NOMO-1 treated with dmso at 0.1 percent for 144 hours (cell line): ENCODE measurements at regions not wholly inside any gene's neighbourhood (a gene's known extent, or its start where the extent isn't known, plus 50 kb on each side); places are given as distances from the start of the nearest gene placed in this dataset.
"Not testable (repeated sequence)": the region's sequence is repeated elsewhere in the genome, so short reads cannot be mapped to it uniquely, and the experiment has no call there.

Experiments used
- DNase-seq: peaks from one replicate; lab custom pipeline; 2025; ENCODE audit not compliant: unreplicated experiment; lab: John Stamatoyannopoulos, UW

DNA sequence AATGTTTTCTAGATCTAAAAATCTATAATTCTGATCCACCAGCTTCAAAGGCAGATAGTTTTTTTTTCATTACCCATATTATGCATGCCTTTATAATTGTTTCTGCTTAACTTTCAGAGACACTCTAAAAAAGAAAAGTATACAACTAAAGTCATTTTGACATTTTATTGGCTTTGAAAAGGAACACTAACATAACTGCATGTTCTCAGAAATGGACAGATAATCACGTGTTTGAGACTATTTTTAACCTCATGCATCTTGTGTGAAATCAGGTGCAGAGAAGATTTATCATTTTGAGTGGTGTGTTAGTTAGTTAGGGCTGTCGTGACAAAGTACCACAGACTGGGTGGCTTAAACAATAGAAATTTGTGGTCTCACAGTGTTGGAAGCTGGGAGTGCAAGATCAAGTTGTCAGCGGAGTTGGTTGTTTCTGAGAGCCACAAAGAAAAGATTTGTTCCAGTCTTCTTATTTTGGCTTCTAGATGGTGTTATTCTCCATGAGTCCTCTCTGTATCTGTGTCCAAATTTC, 841.4 kb upstream of the LRATD1 start:
- no peak for DNase-seq

DNA sequence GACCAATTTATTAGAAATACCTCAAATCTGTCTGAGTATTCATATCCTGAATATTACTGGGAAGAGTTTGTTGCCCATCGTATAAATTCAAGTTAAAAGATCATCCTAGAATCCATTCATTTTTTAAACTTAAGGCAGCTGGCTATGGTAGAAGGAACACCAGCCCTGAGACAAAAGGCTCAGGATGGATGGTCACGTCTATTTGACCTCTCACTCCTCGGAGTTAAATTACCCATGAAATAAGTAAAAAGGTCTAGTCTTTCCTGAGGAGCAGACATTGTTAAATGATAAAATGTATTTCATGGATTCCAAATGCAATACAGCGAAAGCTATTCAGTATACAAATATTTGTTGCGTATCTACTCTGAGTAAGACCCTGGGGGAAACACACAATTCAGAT, 826.0 kb upstream of the LRATD1 start:
- DNase-seq, result no peak

DNA sequence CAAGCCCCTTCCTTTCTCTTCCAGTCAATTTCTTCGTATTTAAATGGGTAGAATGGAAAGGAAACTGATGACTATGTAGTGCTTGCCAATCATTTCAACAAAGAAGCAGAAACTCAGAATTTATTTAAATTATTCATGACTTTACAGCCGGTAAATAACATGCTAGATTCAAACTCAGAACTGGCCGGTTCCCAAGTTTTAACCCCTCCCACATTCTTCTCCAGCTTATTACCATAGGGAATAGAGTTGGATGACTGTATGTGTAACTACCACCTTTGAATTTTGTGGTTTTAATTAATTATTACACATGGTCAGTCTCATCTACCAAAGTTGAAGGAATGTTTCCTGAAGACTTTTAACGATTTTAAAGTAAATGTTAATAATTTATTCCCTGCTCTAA, 819.3 kb upstream of the LRATD1 start:
- no peak for DNase-seq

DNA sequence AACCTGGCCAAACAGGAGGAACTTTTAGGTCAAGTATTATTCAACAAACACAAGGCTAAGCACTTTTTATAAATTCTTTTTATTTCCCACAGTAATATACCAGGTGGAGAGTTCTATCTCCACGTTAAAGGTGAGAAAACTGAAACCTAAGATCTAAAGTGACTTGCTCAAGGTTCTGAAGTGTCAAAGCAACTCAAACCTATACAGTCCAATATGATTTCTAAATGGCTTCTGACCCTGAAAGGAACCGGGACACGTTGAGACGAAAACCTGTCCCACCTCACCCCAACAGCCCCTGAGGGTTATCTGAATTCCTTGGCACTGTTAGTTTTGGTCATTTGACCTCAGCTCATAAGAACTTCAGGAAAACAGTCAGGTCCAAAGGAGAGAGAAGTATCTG, 814.5 kb upstream of the LRATD1 start:
- DNase-seq, result no peak

DNA sequence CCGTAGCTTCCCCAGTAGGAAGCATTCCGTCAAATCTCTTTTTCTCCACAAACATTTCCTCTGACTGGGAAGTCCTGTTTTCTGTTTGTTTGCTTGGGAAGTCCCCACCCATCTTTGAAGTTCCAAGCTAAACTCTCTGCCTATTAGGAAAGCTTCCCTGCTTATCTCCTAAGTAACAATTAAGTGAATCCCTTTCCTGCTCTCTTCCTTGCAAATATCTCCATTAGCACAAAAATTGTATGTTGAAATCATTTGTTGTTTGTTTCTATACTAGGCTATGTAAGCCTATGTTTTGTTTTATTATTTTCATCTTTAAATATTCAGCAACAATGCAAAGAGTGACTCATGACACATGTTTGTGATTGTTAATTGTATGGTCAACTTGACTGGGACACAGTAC, 812.6 kb upstream of the LRATD1 start:
- no peak for DNase-seq

DNA sequence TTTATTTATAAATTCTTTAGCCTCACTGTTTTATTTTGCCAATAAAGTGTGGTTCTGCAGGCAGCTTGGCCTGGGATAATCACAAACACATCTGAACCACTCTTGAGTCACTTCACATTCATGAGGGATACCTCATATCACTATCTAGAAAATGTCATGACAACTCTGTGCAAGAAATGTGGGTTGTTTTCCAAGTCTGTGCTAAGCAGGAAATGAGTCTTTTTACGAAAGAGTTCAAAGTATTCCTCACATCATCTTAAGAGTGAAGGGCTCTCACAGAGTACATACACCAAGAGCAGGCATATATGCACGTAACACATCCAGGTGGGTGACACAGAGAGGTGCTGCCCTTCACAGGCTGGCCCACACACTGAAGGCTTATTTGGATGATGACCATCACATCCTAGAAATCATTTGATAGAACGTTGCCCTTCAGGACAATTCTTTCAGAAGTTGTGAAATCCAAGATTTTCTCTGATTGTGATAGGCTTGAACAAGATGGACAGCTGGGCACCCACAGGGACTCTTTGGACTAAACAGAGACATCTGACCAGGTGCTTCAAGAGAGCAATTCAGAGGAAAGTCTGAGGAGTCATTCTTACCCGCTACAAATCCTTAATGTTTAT, 811.1 kb upstream of the LRATD1 start:
- DNase-seq, result no peak

DNA sequence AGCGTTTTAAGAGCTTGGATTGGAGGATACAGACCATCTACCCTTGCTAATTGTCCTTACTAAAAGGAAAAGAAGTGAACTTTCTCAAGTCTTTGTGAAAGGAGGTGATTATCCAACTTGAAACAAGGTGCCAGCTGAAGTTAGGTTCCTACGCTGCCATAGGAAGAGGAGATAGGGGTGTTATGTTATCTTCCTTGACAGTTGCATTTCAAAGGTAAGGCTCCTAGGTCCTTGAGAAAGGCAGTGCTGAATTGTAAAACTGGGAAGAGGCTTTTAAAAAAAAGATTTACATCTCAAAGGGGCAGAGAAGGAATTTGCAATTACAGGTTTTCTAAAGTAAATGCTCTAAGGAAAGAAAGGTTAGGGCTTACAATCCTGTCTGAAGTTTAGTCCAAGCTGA, 810.2 kb upstream of the LRATD1 start:
- DNase-seq, result no peak

DNA sequence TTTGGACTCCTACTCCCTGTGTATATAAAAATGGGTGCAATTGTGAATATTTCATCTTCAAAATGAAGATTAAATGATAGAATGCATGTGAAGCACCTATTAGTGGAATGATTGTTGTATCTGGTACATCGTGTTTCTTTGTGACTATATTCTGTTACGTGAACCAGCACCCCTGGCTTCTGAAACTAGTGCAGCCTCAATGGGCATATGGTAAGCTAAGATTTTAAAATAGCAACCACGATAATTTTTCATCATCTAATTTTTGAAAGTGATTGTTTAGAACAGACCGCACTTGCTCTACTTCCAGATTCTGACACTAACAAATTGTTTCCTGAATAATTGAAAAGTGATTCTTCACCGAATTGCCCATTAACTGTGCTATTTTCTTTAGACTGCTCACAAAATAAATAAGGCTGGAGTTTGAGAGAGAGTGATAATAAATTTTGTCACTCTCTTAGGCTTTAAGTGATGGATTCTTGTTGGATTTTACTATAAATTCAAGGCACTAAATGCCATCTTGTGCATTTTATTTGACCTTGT, 806.1 kb upstream of the LRATD1 start:
- DNase-seq, result no peak

DNA sequence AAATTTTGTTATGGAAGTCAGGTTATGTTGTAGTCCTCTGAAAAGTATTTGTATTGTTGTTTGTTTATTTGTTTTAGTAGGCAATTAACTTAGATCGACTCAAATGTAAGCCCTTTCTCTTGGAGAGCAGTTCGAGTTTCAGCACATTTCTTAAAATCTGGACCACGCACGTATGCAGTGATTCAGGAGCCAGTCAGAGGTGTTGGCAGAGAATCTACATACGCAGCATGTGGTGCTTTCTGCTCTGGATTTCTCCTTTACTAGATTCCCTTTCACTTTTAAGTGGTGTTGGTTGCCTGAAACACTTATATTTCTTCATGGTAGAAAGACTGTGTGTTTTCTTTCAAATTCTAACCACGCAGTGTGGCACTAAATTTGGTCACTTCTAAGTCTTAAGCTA, 773.9 kb upstream of the LRATD1 start:
- DNase-seq, result no peak

DNA sequence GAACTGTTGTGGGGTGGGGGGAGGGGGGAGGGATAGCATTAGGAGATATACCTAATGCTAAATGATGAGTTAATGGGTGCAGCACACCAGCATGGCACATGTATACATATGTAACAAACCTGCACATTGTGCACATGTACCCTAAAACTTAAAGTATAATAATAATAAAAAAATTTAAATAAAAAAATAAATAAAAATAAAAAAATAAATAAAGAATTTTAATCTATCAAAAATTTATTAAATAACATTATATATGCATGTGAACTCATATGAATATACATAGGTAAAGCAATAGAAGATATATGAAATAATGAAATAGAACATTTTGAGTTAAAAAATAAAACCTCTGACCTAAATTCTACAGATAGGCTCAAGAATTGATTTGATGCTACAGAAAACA, 764.2 kb upstream of the LRATD1 start:
- not testable (repeated sequence) for DNase-seq

DNA sequence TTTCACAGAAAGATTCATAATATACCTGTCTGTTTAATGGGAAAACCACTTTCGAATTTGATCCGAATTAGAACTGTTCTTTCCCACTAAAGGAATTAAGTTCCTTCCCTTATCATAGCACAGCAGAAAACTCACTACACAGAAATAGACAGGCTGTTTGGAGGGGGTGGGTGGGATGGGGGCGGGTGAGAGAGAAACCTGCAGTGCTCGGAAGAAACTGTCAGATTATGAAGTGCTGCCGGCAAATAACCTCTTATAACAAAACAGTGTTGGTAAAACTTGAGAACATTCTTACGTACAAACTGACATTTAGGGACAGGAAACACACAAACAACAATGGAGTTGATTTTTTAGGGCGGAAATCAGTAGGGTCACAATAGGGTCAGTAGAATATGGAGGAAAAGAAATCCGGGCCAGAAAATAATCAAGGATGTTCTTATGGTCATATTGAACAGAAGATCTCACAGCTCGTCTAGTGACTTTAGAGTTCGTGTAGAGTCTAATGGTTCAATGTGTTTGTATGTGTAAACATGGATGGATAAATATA, 756.0 kb upstream of the LRATD1 start:
- DNase-seq, result no peak

DNA sequence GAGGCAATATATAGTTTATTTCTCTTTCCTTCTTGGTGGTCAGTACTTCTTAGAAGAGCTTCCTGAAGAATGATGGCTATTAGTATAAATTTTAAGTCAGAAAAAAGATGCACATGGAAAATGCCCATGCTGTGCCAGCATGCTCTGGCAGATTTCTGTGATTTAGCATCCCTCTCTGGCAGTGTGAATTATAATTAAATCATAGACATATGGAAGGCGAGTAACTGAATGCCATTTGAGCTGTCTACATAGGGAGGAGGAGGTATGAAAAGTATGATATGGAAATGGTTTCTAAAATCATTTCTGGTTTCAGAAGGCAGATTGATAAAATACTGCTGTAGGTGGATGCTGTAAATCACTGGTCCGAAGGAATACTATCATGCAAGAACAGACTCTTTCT, 754.9 kb upstream of the LRATD1 start:
- DNase-seq, result no peak

DNA sequence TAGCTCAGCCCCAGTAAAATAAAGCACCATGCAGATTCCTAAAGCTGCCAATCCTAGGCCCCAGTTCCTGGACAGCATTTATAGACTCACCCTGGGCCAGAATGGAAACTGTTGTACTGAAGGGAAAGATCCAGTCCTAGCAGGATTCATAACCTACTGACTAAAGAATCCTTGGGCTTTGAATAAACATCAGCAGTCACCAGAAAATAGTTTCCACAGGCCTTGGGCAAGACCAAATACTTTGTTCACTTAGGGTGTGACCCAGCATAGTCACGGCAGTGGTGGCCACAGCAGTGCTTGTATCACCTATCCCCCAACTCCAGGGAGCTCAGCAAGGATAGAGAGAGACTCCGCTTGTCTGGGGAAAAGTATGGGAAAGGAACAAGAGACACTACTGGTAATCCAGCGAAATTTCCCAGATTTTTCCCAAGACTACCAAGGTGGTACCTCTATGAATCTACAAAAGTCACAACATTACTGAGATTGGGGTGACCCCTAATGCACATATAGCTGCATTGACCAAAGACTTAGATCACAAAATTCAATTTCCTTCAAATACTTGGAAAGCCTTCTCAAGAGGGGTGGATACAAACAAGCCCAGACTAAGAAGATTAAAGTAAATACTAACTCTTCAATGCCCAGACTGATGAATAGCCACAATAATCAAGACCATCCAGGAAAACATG, 748.1 kb upstream of the LRATD1 start:
- no peak for DNase-seq

DNA sequence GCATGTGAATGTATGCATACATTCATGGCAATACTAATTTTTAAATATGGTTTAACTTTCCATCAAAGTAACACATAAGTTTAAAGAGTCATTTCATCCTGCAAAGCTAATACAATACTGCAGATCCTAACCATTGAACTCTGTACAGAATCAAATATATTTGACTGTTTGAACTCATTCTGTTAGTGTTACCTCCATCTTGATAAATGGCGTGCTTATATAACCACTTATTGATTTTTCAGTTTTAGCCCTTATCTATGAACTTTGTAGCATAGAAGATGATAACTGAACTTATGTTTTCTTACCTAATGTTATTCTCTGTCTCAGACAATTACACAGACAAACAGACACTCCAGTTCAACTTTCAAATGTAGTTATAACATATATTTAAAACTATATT, 731.0 kb upstream of the LRATD1 start:
- DNase-seq, result no peak

DNA sequence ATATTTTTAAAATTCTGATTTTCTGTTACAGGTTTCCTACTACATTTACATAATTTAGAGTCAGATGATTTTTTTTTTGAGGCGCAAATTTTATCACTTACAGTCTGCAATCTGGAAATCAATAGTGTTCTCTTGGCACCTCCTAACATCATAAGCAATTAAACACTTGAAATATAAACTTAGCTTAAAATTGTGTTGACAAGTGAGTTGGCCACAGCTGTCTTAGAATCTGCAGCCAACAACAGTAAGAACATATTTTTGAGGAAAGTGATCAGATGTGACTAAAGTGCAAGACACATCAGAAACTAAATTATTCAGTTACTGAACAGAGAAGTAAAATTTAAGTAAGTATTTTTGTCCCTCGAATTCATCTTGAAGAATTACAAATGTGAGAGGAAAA, 726.7 kb upstream of the LRATD1 start:
- DNase-seq, result no peak

DNA sequence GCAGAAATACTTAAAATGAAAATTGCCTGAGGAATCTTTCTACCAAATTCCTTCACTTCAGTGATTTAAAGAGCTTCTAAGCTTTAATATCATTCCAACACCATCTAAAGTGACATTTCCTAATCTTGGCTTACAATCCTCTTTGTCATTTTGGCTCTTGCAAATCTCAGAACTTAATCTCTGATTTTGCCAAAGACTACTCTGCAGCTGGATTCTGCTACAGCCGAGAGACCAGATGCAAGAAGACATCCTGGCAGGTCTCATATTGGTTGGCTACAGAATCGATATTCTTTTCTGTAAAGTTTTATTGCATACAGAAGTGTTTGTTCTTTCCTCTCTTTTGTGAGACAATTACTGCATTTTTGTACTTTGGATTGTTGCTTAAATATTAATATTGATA, 716.5 kb upstream of the LRATD1 start:
- no peak for DNase-seq

DNA sequence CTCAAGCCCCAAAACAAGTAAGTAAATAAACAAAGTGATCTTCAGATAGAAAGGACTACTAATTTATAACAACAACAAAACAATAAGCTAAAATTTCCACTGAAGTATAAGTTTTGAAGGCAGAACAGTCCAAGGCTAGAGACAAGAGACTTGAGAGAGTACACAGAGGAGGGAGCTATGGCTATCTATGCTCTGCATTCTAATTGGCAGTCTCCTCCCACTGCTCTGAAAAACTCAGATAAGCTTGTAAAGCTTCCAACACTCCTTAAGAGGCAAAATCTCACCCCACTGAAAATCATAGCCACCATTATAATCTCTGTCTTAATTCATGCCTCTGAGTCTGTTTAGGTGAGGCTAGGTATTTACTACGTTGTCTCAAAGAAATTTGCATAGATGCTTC, 714.6 kb upstream of the LRATD1 start:
- DNase-seq, result no peak

DNA sequence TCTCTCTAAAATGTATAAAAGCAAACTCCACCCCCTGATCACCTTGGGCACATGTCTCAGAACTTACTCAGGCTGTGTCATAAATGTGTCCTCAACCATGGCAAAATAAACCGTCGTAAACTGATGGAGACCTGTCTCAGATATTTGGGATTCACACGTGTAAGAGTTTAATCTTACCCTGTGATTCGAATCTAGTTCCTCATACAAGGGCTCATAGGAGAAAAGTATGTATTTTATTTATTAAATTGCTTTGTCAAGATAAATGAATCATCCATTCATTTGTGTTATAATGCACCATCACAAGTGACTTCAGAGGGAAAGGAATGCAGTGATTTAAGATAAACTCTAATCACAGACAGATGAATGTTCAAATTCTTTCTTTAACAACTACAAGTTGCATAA, 712.5 kb upstream of the LRATD1 start:
- DNase-seq, result no peak

DNA sequence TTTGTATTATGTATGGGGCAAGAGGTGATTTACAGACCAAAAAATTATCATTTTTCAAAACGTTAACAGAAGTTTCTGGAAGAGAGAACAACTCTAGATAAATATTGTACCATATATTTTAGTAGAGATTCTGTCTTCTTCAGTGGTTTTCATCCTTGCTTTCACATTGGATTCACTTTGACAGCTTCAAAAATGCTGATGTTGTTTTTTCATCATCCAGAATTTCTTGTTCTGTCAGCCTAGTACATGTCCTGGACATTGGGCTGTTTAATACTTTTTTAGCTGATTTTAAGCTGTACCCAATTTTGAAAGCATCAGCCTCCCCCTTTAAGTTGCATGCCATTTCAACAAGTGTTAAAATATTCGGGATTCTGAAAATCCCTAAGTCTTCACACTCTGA, 711.3 kb upstream of the LRATD1 start:
- no peak for DNase-seq

DNA sequence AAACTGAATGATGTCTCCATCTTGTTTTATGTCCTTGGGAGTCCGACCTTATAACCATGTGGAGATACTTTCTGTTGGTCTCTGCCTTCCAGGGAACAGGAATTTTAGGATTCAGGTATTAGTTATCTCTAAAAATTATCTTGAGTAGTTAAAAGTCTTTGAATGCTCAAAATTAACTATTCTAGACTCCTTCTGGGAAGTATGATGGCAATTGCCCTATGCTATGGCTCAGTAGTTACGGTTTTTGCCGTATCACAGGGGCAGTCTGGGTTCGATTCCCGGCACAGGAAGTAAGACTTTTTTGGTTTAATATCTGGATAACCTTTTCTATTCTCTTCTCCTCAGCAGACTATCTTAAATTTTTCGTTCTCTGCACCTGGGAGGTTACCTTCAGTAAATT, 708.7 kb upstream of the LRATD1 start:
- no peak for DNase-seq

DNA sequence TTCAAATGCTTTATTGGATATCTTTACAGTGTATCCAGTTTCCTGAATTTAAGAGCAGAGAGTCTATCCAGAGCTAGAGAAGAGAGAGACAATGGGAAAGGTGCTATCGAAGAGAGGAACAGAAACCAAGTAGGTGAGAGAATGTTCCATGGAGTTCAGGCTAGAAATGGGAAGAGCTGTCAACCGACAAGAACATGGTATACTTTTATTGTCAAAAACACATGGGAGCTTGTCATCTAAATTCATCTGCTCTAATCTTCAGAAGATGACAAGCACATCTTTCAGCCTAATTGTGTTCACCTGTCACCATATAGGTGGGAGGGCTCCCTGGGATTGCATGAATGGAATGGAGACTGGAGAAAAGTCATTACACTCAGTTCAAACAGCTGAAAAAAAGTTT, 690.4 kb upstream of the LRATD1 start:
- no peak for DNase-seq

DNA sequence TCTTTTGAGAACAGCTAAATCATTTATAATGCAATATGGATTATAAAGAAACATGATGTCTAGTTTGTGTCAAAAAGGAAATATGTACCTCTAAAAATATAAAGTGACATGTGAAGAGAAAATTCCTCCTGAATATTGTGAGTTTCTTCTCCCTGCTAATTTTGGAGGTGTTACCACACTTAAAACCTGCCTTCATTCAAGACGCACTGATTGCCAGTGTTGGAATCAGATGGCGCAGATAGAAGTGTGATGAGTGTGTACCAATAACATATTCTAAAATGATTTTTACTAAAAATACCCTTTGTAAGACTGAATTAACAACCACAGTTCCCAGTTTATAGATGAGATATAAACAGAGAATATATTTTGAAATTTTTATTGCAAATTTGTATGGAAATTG, 681.8 kb upstream of the LRATD1 start:
- no peak for DNase-seq
